ENCODE measurements at regions not wholly inside any gene's neighbourhood (a gene's known extent, or its start where the extent isn't known, plus 50 kb on each side); places are given as distances from the start of the nearest gene placed in this dataset.
"Not testable (repeated sequence)": the region's sequence is repeated elsewhere in the genome, so short reads cannot be mapped to it uniquely, and the experiment has no call there.

GRCh38 chr4:34920032-34920431 is 1324.3 kb downstream of the ARAP2 start:
- DNase-seq: no peak

GRCh38 chr4:34921391-34921790 is 1322.9 kb downstream of the ARAP2 start:
- DNase-seq: no peak

GRCh38 chr4:34922325-34922724 is 1322.0 kb downstream of the ARAP2 start:
- DNase-seq: no peak

- DNase-seq: no peak
Measured at GRCh38 chr4:34932591-34932990, 1311.7 kb downstream of the ARAP2 start.

DNA sequence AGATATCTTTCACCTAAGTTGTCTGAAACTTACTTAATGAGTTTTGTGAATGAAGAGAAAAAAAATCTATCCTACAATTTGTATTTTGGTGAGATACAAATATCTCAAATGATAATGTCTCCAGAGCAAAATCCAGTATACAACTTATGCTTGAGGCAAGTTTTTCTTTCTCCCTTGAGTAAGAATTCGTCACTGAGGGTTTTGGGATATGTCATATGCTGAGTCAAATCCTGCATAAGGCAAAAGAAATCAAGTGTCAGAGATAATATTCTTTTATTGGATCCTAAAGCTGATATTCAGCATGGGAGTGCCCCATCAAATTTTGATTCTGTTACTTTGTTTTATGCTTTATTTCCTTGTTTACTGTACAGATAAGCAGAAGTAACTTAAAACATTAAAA is 1308.6 kb downstream of the ARAP2 start:
- DNase-seq: no peak

DNA sequence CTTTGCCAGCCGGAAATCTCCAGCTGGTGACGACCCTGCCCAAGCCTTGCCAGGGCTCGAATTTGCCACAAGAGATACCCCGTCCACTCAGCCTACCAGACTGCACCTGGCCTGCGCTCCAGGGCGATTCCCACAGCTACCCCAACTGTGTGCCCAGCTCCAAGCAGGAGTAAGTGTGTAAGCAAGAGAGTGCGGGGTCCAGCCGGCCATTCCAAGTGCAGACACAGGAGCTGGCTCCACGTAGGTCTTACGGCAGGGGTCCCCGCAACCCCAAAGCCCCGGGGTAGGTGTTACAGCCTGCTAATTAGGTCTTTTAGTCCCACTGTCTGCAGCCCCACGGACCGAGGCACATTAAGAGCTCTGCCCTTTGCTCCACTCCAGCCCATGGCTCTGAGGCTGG is 1305.2 kb downstream of the ARAP2 start:
- no peak for DNase-seq

- no peak for DNase-seq
Measured at GRCh38 chr4:34943741-34944386, 1300.5 kb downstream of the ARAP2 start.

- DNase-seq: no peak
Measured at GRCh38 chr4:34950926-34951325, 1293.4 kb downstream of the ARAP2 start.

DNA sequence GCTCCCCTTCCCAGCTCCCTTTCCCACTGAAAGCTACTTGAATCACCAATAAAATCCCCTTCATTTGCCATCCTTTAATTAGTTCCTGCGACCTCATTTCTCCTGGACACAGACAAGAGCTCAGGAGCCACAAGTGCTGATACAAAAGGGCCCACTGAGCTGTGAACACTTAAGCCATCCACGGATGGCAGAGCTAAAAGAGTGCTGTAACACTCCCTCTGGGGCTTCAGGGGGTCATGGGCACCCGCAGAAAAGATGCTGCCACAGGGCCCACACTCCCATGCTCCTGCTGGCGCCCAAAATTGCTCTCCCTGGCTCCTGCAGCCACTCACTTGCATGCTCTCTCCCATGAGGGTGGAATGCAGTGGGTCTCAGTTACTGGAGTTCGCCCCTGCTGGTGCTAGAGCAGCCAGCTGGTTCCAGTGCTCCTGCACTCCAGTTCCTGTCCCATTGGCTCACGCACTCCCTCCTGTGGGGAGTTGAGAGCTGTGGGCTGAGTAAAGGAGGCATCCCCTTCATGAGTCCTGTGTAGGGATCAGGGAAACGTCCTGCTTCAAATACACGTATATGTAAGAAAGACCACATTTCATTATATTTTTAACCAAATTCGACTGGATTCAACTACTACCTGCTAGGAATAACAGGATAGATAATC is 1291.0 kb downstream of the ARAP2 start:
- DNase-seq: no peak

DNA sequence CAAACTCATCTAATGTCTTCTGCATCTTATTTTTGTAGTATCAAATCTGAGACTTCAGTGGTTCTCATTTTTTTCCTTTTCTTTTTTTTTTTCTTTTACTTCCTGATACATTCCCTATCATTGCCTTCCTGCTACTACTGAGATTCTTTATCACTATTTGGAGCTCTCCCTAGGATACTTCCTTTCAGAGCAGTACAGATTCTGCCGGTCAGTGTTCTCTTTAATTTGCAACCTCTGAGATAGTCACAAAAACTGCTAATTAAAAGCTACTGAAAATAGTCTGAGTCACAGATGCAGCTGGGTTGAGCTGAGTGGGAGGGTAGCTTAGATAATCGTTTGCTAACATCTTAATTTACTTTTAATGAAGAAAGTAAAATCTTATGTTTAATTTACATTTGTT is 1279.7 kb downstream of the ARAP2 start:
- no peak for DNase-seq

DNA sequence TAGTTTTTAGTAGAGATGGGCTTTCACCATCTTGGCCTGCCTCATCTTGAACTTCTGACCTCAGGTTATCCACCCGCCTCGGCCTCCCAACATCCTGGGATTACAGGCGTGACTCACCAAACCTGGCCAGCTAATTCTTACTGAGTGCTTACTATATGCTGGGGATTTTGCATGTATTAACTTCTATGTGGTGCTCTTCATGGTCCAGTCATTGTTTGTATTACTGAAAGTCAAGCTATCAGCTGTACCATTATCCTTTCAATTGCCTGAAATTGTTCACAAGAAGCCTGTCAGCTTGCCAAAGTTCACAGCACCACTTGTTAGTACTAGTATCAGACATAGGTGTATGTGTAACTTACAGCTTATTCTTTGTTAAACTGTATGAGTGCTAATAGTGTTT is 1272.1 kb downstream of the ARAP2 start:
- DNase-seq: no peak

DNA sequence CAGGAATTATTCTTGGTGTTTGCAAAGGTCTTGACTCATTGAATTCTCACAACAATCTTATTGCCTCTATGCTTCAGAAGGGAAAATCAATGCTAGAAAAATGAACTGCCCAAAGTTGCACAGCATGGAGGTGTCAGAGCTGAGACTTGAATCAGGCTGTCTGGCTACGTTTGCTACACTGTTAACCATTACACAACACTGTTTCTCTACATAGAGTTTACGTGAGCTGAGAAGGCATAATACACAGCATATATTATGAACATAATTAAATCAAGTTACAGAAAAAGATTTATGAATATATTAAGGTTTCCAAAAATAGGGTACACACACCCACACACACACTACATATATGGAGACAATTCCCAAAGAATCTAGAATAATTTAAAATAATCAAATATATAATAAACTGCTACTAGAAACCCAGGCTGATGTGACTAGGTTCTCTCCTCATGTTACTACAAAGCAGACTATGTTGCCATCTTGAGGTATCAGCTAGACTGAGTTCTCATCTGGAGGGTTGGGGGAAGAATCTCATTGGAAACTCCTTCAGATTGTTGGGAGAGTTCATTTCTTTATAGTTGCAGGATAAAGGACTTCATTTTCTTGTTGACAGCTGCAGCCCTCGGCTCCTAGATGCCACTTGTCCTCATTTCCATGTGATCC is 1270.5 kb downstream of the ARAP2 start:
- no peak for DNase-seq

DNA sequence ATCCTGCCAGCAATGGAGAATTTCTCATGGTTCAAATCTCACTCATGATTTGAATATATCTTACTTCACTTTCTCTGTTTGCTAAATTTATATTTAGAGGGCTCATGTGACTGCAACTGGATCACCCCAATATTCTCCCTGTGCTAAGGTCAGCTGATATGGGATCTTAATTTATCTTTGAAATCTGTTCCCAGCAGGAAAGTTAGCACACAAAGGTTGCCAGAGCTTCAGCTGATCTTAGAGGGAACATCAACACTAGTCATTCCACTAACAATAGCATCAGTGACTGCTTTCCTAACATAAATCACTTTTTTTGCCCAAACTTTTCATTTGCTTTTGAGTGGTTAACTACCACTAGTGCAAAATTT is 1270.0 kb downstream of the ARAP2 start:
- no peak for DNase-seq

GRCh38 chr4:35021222-35021621 is 1223.1 kb downstream of the ARAP2 start:
- not testable (repeated sequence) for DNase-seq

GRCh38 chr4:35025152-35025834 is 1219.0 kb downstream of the ARAP2 start:
- DNase-seq: no peak

DNA sequence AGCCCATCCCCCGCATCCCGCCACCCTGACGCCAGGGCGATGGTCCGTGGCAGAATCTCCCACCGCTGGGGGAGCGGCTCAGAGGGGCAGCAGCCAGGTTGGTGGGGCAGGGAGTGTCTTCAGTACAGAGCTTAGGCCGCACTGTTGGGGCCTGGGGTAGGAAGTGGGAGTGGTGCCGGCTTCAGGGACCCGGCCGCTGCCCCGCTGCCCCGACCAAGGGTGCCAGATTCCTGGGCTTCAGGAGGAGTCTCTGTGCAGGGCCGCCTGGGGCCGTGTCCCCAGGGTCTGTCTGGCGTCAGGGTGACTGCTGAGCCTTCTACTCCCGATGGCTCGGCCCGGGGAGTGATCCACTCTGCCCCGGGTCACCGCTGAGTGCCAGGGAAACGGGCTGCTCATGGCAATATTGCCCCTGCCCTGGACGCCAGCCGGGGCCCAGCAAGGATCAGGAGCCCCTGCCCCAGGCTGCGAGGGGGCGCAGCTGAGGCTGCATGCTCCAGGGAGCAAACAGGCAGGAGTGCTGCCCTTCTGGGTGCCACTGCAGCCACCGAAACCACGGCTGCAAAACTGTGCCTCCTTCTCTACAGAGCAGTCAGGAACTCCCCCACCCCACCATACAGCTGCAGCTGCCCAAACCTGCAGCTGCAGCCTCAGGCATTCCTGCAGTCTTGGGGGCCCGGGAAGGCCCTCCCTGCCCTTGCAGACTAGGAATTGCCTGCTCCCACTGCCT is 1206.1 kb downstream of the ARAP2 start:
- no peak for DNase-seq

GRCh38 chr4:35038845-35039244 is 1205.5 kb downstream of the ARAP2 start:
- DNase-seq: no peak

DNA sequence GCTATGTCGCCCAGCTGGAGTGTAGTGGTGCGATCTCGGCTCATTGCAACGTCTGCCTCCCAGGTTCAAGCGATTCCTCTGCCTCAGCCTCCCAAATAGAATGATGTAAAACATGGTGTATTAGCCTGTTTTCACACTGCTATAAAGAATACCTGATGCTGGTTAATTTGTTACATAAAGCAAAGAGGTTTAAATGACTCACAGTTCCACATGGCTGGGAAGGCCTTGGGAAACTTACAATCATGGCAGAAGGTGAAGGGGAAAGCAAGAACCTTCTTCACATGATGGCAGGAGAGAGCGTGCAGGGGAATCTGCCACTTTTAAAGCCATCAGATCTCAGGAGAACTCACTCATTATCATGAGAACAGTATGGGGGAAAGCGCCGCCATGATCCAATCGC is 1191.8 kb downstream of the ARAP2 start:
- DNase-seq: no peak

- DNase-seq: no peak
Measured at GRCh38 chr4:35063031-35063570, 1181.2 kb downstream of the ARAP2 start.

DNA sequence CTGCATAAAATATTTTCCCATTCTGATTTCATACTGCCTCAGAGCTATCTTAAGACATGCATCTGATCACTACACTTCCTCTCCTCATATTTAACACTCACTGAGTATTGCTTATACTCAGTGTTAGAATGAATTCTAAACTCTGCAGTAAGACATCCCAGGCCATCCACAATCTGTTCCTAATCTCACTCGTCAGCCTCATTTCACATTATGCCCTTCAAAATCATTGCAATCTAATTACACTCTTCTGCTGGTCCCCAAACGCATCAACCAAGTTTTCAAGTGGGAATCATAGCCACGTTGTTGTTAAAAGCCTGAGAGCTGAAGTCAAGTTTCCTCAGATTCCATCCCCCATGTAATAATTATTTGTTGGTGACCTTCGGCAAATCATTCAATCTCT is 1177.9 kb downstream of the ARAP2 start:
- no peak for DNase-seq

- DNase-seq: no peak
Measured at GRCh38 chr4:35080799-35081198, 1163.5 kb downstream of the ARAP2 start.

- no peak for DNase-seq
Measured at GRCh38 chr4:35087218-35087617, 1157.1 kb downstream of the ARAP2 start.

- no peak for DNase-seq
Measured at GRCh38 chr4:35100932-35101331, 1143.4 kb downstream of the ARAP2 start.

Measured in stimulated activated CD4-positive, alpha-beta T cell treated with anti-CD3 and anti-CD28 coated beads, Interleukin-4, amount 100 ng/mL, for 4 hours (primary cell).